T47D (cell line): ENCODE measurements at regions not wholly inside any gene's neighbourhood (a gene's known extent, or its start where the extent isn't known, plus 50 kb on each side); places are given as distances from the start of the nearest gene placed in this dataset.
"Not testable (repeated sequence)": the region's sequence is repeated elsewhere in the genome, so short reads cannot be mapped to it uniquely, and the experiment has no call there.

Experiments used
- DNase-seq, 2 experiments: peaks; one replicate each; pipeline versions ENCODE4 v3.0.0 to v3.0.0-alpha.2; 2011 to 2012; ENCODE audit warnings: low read depth in 1 of 2, low spot score in 1 of 2
- JUND ChIP-seq: IDR thresholded peaks from 2 replicates; pipeline ENCODE4 v1.6.1; 2012; ENCODE audit warnings: low read depth
- in situ Hi-C: cut with HindIII; loops from 2 replicates; pipeline ENCODE4 v1.10.0; 2016; ENCODE audit warnings: low sequenced_read_pairs, low pct_unique_long_range_greater_than_20kb

GRCh38 chr7:24442170-24442777, 131.0 kb upstream of the PALS2 start:
- DNase-seq: no peak
- TF ChIP-seq JUND: no peak
- in situ Hi-C loops: no loop called here

DNA sequence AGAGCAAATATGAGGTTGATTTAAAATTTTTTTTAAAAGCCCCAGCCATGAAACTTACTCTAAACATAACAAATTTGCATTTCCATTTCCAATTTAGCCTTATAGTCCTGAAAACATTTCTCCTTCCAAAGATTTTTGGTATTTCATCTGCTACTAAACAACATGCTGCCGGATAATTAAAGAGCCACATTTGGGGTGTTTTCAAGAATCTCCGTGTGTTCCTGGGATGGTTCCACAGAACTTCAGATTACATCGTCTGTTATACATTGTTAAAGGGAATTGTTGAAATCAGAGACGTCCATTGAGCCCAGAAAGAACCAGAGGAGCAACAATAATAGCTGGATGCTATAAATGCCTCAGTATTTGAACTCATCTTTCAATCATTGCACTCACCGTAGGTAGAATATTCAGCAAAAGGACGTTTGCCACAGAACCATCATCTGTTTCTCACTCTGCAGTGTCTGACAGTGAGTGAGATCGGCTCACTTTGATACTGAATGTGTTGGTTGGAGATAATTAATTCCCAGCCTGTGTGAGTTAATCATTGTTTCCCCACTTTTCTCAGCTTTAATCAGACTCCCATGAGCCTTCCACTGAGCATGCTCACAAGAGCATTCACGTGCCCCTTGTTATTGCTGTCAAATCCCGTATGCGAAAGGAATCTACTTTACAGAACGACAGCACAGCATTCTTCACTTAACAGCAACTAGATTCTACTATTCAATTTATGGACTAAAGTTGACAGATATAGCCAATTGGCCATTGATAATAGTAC, 128.4 kb upstream of the PALS2 start:
- no peak for TF ChIP-seq JUND
- in situ Hi-C loops: no loop called here
- no peak for DNase-seq

DNA sequence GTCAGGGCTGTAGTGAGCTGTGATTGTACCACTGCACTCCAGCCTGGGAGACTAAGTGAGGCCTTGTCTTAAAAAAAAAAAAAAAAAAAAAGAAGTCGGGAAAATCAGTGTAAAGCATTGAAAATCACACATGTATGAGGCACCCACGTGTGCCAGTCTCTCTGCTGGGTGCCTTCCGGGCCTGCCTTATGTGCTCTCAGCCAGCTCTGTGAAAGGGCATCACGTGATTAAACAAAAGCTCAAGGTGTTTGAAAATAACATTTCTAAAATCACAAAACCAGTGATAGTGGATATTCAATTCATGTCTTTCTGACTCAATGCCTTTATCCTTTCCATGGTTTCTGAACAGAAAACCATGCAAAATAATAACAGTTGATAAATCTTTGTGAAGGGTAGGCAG, 125.2 kb upstream of the PALS2 start:
- in situ Hi-C loops: no loop called here
- TF ChIP-seq JUND: no peak
- no peak for DNase-seq

GRCh38 chr7:24449416-24449815, 123.8 kb upstream of the PALS2 start:
- in situ Hi-C loops, DNase-seq: not testable (repeated sequence)

GRCh38 chr7:24455813-24456525, 117.3 kb upstream of the PALS2 start:
- in situ Hi-C loops: no loop called here
- TF ChIP-seq JUND: no peak
- DNase-seq: no peak

DNA sequence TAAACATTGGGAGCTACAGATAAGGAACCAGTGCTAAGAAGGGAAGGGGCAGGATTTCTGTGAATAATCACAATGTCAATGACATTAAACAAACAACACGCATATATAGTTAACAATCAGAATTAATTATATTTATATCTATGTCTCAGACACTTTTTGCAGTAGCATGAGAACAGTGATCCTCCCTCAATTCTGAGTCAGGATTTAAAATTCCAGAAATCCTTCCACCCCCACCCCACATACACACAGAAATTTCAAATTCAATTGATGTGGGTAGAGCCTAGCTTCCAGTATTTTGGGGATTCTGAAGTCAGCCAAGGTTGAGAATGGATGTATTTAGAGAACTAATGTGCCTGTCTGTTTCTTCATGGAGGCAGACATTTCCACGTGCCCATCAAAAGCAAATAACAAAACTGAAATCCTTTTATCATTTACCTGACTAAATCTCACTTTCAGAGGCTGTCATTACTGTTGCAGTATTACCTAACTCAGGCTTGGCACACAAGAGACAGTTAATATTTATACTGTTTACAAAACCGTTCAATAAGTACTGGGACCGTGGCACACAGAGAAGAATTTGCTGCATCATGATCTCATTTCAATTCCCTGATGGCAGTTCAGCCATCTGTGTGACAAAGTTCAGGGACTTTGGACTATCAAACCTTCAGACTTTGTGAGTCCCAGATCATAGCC, 116.6 kb upstream of the PALS2 start:
- in situ Hi-C loops: no loop called here
- no peak for TF ChIP-seq JUND
- no peak for DNase-seq

GRCh38 chr7:24457219-24457558, 116.1 kb upstream of the PALS2 start:
- DNase-seq: no peak
- in situ Hi-C loops: no loop called here
- TF ChIP-seq JUND: no peak

DNA sequence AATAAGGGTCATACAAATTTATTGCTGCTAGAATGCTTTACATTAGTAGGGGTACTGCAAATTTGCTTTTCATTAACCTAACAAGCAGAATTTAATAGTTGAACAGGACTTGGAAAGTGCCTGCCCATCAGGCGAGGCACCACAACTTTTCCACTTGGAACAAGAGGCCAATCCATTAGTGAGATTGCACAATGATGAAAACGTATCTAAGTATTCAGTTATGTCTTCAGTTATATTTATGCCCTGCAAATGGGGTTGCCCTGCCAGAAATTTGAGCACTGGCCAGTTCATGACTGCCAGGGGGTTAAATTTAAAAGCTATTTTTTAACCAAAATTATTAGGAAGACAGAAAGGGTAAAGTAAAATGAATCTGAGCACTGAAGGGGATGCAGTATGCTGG, 111.1 kb upstream of the PALS2 start:
- in situ Hi-C loops: no loop called here
- DNase-seq: no peak
- TF ChIP-seq JUND: no peak

DNA sequence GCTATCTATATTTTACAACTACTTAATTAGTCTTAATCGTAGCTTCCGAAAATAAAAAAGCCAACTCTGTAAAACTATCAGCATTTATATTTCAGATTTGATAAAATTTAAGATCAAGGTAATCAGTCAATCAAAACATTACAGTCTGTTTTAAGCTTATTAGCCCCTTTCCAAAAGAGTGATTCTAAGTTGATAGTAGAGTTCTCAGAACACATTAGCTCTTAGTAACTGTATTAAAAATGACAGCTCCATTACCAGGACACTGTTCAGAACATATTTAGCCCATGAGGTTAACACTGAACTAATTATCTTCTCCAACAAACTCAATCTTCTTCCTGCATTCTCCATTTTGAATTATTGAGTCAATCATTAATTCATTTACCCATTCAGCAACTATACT, 110.3 kb upstream of the PALS2 start:
- no peak for DNase-seq
- TF ChIP-seq JUND: no peak
- in situ Hi-C loops: no loop called here

DNA sequence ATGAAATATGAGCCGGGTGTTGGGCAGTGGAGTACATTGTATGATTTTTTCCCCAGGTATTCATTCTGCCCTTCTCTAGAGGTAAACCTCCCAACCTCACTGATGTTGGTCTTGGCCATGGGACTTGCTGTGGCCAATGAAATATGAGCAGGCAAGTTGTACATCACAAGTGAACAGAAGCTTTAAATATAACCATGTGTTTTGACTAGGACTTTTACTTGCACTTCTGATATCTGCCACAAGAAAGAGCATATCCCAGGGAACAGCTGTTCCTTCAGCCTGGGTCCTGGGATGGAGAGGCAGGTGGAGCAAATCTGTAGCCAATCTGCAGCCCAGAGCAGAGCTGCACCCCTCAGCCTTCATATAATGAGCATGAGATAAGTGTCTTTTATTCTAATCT, 109.8 kb upstream of the PALS2 start:
- in situ Hi-C loops: no loop called here
- no peak for DNase-seq
- no peak for TF ChIP-seq JUND

DNA sequence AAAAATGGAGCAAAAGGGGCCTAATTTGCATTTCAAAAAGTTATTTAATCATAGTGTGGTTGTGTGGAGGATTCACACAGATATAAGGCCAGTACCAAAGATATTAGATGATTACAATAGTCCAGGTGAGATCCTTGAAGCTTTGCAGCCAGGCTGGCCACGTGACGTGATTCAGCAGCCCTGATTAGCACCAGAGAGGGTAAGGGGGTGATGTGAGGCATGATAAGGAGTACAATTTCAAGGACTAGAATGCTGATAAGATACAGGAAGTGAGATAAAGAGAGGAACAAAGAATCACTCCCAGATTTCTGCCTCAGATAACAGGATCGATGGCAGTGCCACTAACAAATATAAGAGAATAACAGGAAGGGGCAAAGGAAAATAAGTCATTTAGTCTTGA, 108.4 kb upstream of the PALS2 start:
- TF ChIP-seq JUND: no peak
- in situ Hi-C loops: no loop called here
- DNase-seq: no peak

DNA sequence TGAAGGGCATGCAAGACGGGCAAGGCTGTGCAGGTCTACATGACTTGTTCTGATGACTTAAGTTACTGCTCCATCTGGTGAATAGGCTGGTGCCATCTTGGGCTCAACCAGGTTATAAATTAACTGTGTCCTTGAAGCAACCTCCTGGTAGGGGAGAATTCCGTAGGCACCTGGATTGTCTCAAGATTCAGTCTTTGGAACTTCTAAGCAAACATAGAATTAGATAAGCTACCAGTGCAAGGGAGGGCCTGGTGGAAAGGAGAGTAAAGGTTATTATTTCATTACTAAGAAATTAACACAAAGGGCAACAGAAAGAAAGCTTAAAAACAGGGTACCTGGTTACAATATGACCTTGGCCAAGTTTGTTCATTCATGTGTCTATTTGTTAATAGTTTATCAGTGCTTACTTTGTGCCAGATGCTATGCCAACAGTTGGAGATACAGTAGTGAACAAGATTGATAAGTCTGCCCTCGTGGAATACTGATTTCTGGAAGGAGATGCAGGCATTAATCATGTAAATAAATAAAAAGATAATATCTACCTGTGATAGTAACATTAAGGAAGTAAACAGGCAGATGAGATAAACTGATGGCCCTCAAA, 107.0 kb upstream of the PALS2 start:
- DNase-seq: no peak
- TF ChIP-seq JUND: no peak
- in situ Hi-C loops: no loop called here
